K562 (cell line): ENCODE measurements at regions not wholly inside any gene's neighbourhood (a gene's known extent, or its start where the extent isn't known, plus 50 kb on each side); places are given as distances from the start of the nearest gene placed in this dataset.

Source experiments
- ATAC-seq: fragments of 200-7000 bp; cut with Tn5 transposase; 3 replicates; pipeline ENCODE4 v1.9.1; 2020; ENCODE audit warnings: moderate library complexity
- BruUV-seq: library from RNA; stranded (reverse); fragments of 400-500 nt; replicated peaks from 2 replicates; lab custom pipeline; 2021; lab: Mats Ljungman, UMichigan
- CTCF ChIA-PET: fragments of 300-600 bp; formaldehyde crosslinking; extraction: SDS; loops from one replicate; lab custom pipeline; 2021; ENCODE audit warnings: low intra/inter-chr PET ratio; lab: Yijun Ruan, JAX
- POLR2A ChIA-PET: fragments of 300-600, 350-650 bp; sonication (Branson Sonifier 250); formaldehyde crosslinking; extraction: SDS; loops from one replicate; lab custom pipeline; 2021; ENCODE audit warnings: antibody characterized with exemption, inconsistent platforms; lab: Yijun Ruan, JAX
- DNase-seq, 4 experiments: peaks; one replicate each; pipeline versions ENCODE4 v3.0.0 to v3.0.0-alpha.2; 2011 to 2018; ENCODE audit warnings: low spot score in 3 of 4, mixed read lengths in 3 of 4; ENCODE audit errors: extremely low read depth in 1 of 4
- FAIRE-seq: peaks from 2 replicates; lab custom pipeline; 2011; peaks lifted over from hg19 to GRCh38; lab: Jason Lieb, UNC
- H2AFZ ChIP-seq: 2 replicates; pipeline ENCODE4 v1.6.0; 2011; ENCODE audit warnings: low read depth, low read length, control low read depth, inconsistent platforms
- H3K27ac ChIP-seq: fragments of 200-600 bp; 3 replicates; pipeline ENCODE4 v1.8.0; 2011; ENCODE audit warnings: low read depth, mild to moderate bottlenecking, control low read depth, inconsistent platforms, low read length, moderate library complexity, mixed read lengths; ENCODE audit errors: extremely low read depth
- H3K27me3 ChIP-seq, 2 experiments: fragments of 300-600 bp in 1 of 2; 2 replicates in 1 of 2; 3 replicates in 1 of 2; pipeline versions ENCODE4 v1.6.0 to v1.8.0; 2011; ENCODE audit warnings: inconsistent platforms in 2 of 2, low read length in 2 of 2, mild to moderate bottlenecking in 1 of 2, mixed read lengths in 1 of 2, moderate library complexity in 1 of 2; ENCODE audit not compliant: control insufficient read depth in 2 of 2, insufficient read depth in 2 of 2
- H3K36me3 ChIP-seq: fragments of 300-600 bp; 3 replicates; pipeline ENCODE4 v1.8.0; 2011; ENCODE audit warnings: mild to moderate bottlenecking, low read length, inconsistent platforms; ENCODE audit not compliant: control insufficient read depth, insufficient read depth
- H3K4me1 ChIP-seq, 2 experiments: fragments of 200-600 bp in 1 of 2; replicated peaks in 1 of 2; 2 replicates in 1 of 2; 3 replicates in 1 of 2; pipeline versions ENCODE4 v1.5.1 to v1.8.0; 2011; ENCODE audit warnings: inconsistent platforms in 2 of 2, low read length in 2 of 2, mild to moderate bottlenecking in 1 of 2, mixed read lengths in 1 of 2, moderate library complexity in 1 of 2; ENCODE audit not compliant: control insufficient read depth in 2 of 2, insufficient read depth in 2 of 2
- H3K4me2 ChIP-seq: 2 replicates; pipeline ENCODE4 v1.6.1; 2011; ENCODE audit warnings: low read length, control low read depth, inconsistent platforms, mixed read lengths; ENCODE audit not compliant: insufficient read depth
- H3K4me3 ChIP-seq: fragments of 200-600 bp; sonication (generic), shearing (Covaris generic); 2 replicates; pipeline ENCODE4 v1.5.1; 2016; ENCODE audit warnings: control low read depth, inconsistent platforms
- H3K79me2 ChIP-seq: fragments of 200-600 bp; 3 replicates; pipeline ENCODE4 v1.8.0; 2011; ENCODE audit warnings: low read length, inconsistent platforms; ENCODE audit not compliant: control insufficient read depth, insufficient read depth
- H3K9ac ChIP-seq, 2 experiments: 2 replicates each; pipeline versions ENCODE4 v1.6.0 to v1.6.1; 2011; ENCODE audit warnings: low read depth in 2 of 2, low read length in 2 of 2, control low read depth in 1 of 2, inconsistent platforms in 1 of 2, mild to moderate bottlenecking in 1 of 2, mixed read lengths in 1 of 2; ENCODE audit not compliant: insufficient read depth in 1 of 2
- H3K9me1 ChIP-seq: one replicate; pipeline ENCODE4 v1.6.0; 2011; ENCODE audit warnings: inconsistent platforms, mild to moderate bottlenecking, low read length, moderate library complexity; ENCODE audit not compliant: control insufficient read depth, insufficient read depth
- H3K9me3 ChIP-seq: replicated peaks from 2 replicates; pipeline ENCODE4 v1.5.1; 2011; ENCODE audit warnings: low read depth, low read length, inconsistent platforms; ENCODE audit not compliant: control insufficient read depth, insufficient read depth
- H4K20me1 ChIP-seq: replicated peaks from 2 replicates; pipeline ENCODE4 v1.6.1; 2011; ENCODE audit warnings: low read length, inconsistent platforms, mixed read lengths; ENCODE audit not compliant: control insufficient read depth, insufficient read depth
- BRCA1 ChIP-seq, 2 experiments: fragments of 450-650 bp in 1 of 2; sonication (generic) in 1 of 2; formaldehyde crosslinking in 1 of 2; IDR thresholded peaks; 2 replicates each; pipeline versions ENCODE4 v1.5.0 to v1.6.1; 2017 to 2020; ENCODE audit warnings: mild to moderate bottlenecking in 1 of 2, missing genetic modification reagents in 1 of 2
- BRD4 ChIP-seq: fragments of 200-600 bp; sonication (generic); IDR thresholded peaks from 2 replicates; pipeline ENCODE4 v1.6.1; 2017; ENCODE audit warnings: inconsistent platforms
- BRD9 ChIP-seq: fragments of 450-650 bp; IDR thresholded peaks from 2 replicates; pipeline ENCODE4 v1.6.1; 2018; ENCODE audit warnings: low read depth; ENCODE audit not compliant: partially characterized antibody
- CBX2 ChIP-seq: fragments of 200-600 bp; sonication (generic); IDR thresholded peaks from one replicate; pipeline ENCODE4 v1.6.1; 2012; ENCODE audit warnings: mild to moderate bottlenecking, low read length, inconsistent platforms; ENCODE audit not compliant: insufficient read depth, poor library complexity, severe bottlenecking
- CBX8 ChIP-seq: fragments of 200-600 bp; sonication (generic); IDR thresholded peaks from 2 replicates; pipeline ENCODE4 v1.6.1; 2012; ENCODE audit warnings: borderline replicate concordance, mixed run types, low read depth, mild to moderate bottlenecking, moderate library complexity, mixed read lengths, low read length, control low read depth, inconsistent platforms; ENCODE audit not compliant: poor library complexity, severe bottlenecking; ENCODE audit errors: extremely low read depth
- CREBBP ChIP-seq: IDR thresholded peaks from one replicate; pipeline ENCODE4 v1.6.1; 2012; ENCODE audit warnings: low read depth, mild to moderate bottlenecking, control low read depth, inconsistent platforms, low read length
- DACH1 ChIP-seq: fragments of 450-650 bp; IDR thresholded peaks from 2 replicates; pipeline ENCODE4 v1.6.1; 2018; ENCODE audit not compliant: partially characterized antibody
- EP400 ChIP-seq: fragments of 450-650 bp; IDR thresholded peaks from 2 replicates; pipeline ENCODE4 v1.6.1; 2017; ENCODE audit warnings: antibody characterized with exemption, mild to moderate bottlenecking, moderate library complexity
- FUS ChIP-seq: fragments of 200-400 bp; formaldehyde crosslinking; optimal IDR thresholded peaks from 2 replicates; pipeline ENCODE3; 2017; ENCODE audit warnings: low read depth, low read length
- HDAC2 ChIP-seq: fragments of 450-650 bp; IDR thresholded peaks from 2 replicates; pipeline ENCODE4 v1.6.1; 2016; ENCODE audit warnings: mild to moderate bottlenecking
- ILF3 ChIP-seq: fragments of 450-650 bp; IDR thresholded peaks from 2 replicates; pipeline ENCODE4 v1.6.1; 2018; ENCODE audit warnings: antibody characterized with exemption, mild to moderate bottlenecking, moderate library complexity, borderline replicate concordance
- OTX1 ChIP-seq: fragments of 450-650 bp; formaldehyde crosslinking; IDR thresholded peaks from 2 replicates; pipeline ENCODE4 v1.4.0; 2022; ENCODE audit warnings: mild to moderate bottlenecking
- PHF20 ChIP-seq: fragments of 450-650 bp; IDR thresholded peaks from 2 replicates; pipeline ENCODE4 v1.6.1; 2018; ENCODE audit not compliant: partially characterized antibody
- POLR2G ChIP-seq: fragments of 200-400 bp; formaldehyde crosslinking; IDR thresholded peaks from 2 replicates; pipeline ENCODE4 v1.6.1; 2017; ENCODE audit warnings: low read depth, mild to moderate bottlenecking, antibody characterized with exemption, low read length, moderate library complexity
- TEAD4 ChIP-seq, 2 experiments: sonication (generic) in 1 of 2; formaldehyde crosslinking in 1 of 2; IDR thresholded peaks; 2 replicates each; pipeline versions ENCODE4 v1.6.1 to v1.8.0; 2012 to 2022; ENCODE audit warnings: borderline replicate concordance in 1 of 2, inconsistent platforms in 1 of 2, low read length in 1 of 2, mild to moderate bottlenecking in 1 of 2, missing genetic modification reagents in 1 of 2
- ZKSCAN3 ChIP-seq: fragments of 250-450 bp; sonication (Bioruptor Pico); IDR thresholded peaks from 2 replicates; pipeline ENCODE4 v1.4.0; 2020
- ZNF143 ChIP-seq: sonication (generic); formaldehyde crosslinking; IDR thresholded peaks from 2 replicates; pipeline ENCODE4 v1.9.0; 2022; ENCODE audit warnings: mild to moderate bottlenecking, missing genetic modification reagents
- WGBS: fragments of 100-300 bp; shearing (Covaris generic); methylation state at CpG from one replicate; pipeline ENCODE4 v1.1.6; 2016; ENCODE audit warnings: low coverage, mixed read lengths; ENCODE audit not compliant: insufficient coverage; ENCODE audit errors: missing lambda C conversion rate; 5-methylcytosine and 5-hydroxymethylcytosine counted together
- in situ Hi-C: fragments of 300-500 bp; cut with MboI; formaldehyde crosslinking; loops from 4 replicates; pipeline ENCODE4 v1.15.0; 2018; ENCODE audit warnings: inconsistent platforms, mixed read lengths
- intact Hi-C: fragments of 100-400 bp; cut with micrococcal nuclease; formaldehyde crosslinking; loops from 2 replicates; pipeline ENCODE4 v1.14.2; 2022
- TF ChIP-seq, protein P1 (sequence below): sonication (generic); formaldehyde crosslinking; IDR thresholded peaks from 2 replicates; pipeline ENCODE4 v1.8.0; 2022; ENCODE audit warnings: mild to moderate bottlenecking, low read depth, missing genetic modification reagents

GRCh38 chr7:17090751-17091150 is 207.7 kb upstream of the AHR start:
- in situ Hi-C loops (no loop called here), intact Hi-C loops (no loop called here)
- H3K36me3 ChIP-seq, result no peaks in the 10 kb centered on the region
- CTCF ChIA-PET, result no interaction called here
- H3K27ac ChIP-seq, result no peak overlapping the region
- WGBS, result 14% methylated on average over 2 of the region's 2 CpGs
- DNase-seq, result no peak
- no peak overlapping the region for H2AFZ ChIP-seq
- H3K4me2 ChIP-seq, result no peak overlapping the region
- no peak for ATAC-seq
- POLR2A ChIA-PET, result no interaction called here
- H4K20me1 ChIP-seq, result no peaks in the 10 kb centered on the region
- no TSS peak for BruUV-seq
- H3K9me3 ChIP-seq, result no peaks in the 10 kb centered on the region
- no peaks in the 10 kb centered on the region for H3K27me3 ChIP-seq
- no peak overlapping the region for H3K4me3 ChIP-seq
- H3K9ac ChIP-seq, result no peak overlapping the region
- TF ChIP-seq EP400, result no peak
- TF ChIP-seq OTX1, result no peak
- no peak for TF ChIP-seq FUS
- no peak for TF ChIP-seq BRD4
- TF ChIP-seq CREBBP, result no peak
- TF ChIP-seq POLR2G, result no peak
- no peak for TF ChIP-seq HDAC2
- TF ChIP-seq TEAD4 (IDR thresholded peaks at IDR 0.05; ENCODE audit: low read length), result no peak
- TF ChIP-seq TEAD4 (CRISPR knock-in tag; IDR thresholded peaks at IDR 0.05; ENCODE audit: borderline replicate concordance), result no peak
- no peak for TF ChIP-seq BRCA1 (IDR thresholded peaks at IDR 0.05)
- no peak for TF ChIP-seq BRCA1 (CRISPR knock-in tag; IDR thresholded peaks at IDR 0.05)
- no peak for TF ChIP-seq DACH1
- no peak for TF ChIP-seq CBX2
- TF ChIP-seq, protein P1, sequence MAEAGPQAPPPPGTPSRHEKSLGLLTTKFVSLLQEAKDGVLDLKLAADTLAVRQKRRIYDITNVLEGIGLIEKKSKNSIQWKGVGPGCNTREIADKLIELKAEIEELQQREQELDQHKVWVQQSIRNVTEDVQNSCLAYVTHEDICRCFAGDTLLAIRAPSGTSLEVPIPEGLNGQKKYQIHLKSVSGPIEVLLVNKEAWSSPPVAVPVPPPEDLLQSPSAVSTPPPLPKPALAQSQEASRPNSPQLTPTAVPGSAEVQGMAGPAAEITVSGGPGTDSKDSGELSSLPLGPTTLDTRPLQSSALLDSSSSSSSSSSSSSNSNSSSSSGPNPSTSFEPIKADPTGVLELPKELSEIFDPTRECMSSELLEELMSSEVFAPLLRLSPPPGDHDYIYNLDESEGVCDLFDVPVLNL (CRISPR knock-in tag), result no peak
- TF ChIP-seq ZKSCAN3 (CRISPR knock-in tag), result no peak
- no peak for TF ChIP-seq ILF3
- TF ChIP-seq ZNF143 (CRISPR knock-in tag), result no peak
- no peak for TF ChIP-seq BRD9
- no peak for TF ChIP-seq CBX8
- no peak for TF ChIP-seq PHF20
- no peak for FAIRE-seq
- no peaks in the 10 kb centered on the region for H3K9me1 ChIP-seq
- H3K79me2 ChIP-seq, result no peaks in the 10 kb centered on the region
- no peaks in the 10 kb centered on the region for H3K4me1 ChIP-seq
